Skeletal muscle cell (primary cell): ENCODE measurements at regions not wholly inside any gene's neighbourhood (a gene's known extent, or its start where the extent isn't known, plus 50 kb on each side); places are given as distances from the start of the nearest gene placed in this dataset.
"Not testable (repeated sequence)": the region's sequence is repeated elsewhere in the genome, so short reads cannot be mapped to it uniquely, and the experiment has no call there.

ENCODE experiments used
- DNase-seq: peaks from one replicate; pipeline ENCODE4 v3.0.0-alpha.2; 2010; ENCODE audit warnings: low read depth
- H3K4me3 ChIP-seq: 2 replicates; pipeline ENCODE4 v1.5.1; 2011; ENCODE audit warnings: low read depth, mild to moderate bottlenecking, control low read depth, low read length, moderate library complexity

- no peak overlapping the region for H3K4me3 ChIP-seq
- DNase-seq: no peak
These were observed 142.8 kb downstream of the SHANK2 start for GRCh38 chr11:71109586-71109985.

- DNase-seq: no peak
- H3K4me3 ChIP-seq: no peak overlapping the region
These were observed 143.2 kb downstream of the SHANK2 start for GRCh38 chr11:71109186-71109585.

- H3K4me3 ChIP-seq: no peak overlapping the region
- no peak for DNase-seq
These were observed 144.1 kb downstream of the SHANK2 start for GRCh38 chr11:71108013-71108865.

- no peak for DNase-seq
- H3K4me3 ChIP-seq: no peak overlapping the region
These were observed 145.7 kb downstream of the SHANK2 start for GRCh38 chr11:71106671-71107070.

GRCh38 chr11:71103266-71103665, 149.1 kb downstream of the SHANK2 start:
- no peak for DNase-seq
- H3K4me3 ChIP-seq: no peak overlapping the region

- DNase-seq: no peak
These were observed 150.0 kb downstream of the SHANK2 start for GRCh38 chr11:71102251-71102995.

GRCh38 chr11:71101606-71102005, 150.8 kb downstream of the SHANK2 start:
- H3K4me3 ChIP-seq: no peak overlapping the region
- no peak for DNase-seq

More at GRCh38 chr11:71102251-71102995, 150.0 kb downstream of the SHANK2 start:
- H3K4me3 ChIP-seq: no peak overlapping the region

GRCh38 chr11:71101046-71101445, 151.3 kb downstream of the SHANK2 start:
- no peak for DNase-seq

GRCh38 chr11:71098776-71099175, 153.6 kb downstream of the SHANK2 start:
- DNase-seq: no peak
- H3K4me3 ChIP-seq: no peak overlapping the region

More at GRCh38 chr11:71101046-71101445, 151.3 kb downstream of the SHANK2 start:
- no peak overlapping the region for H3K4me3 ChIP-seq

GRCh38 chr11:71097506-71098240, 154.7 kb downstream of the SHANK2 start:
- no peak for DNase-seq
- no peak overlapping the region for H3K4me3 ChIP-seq

- no peak for DNase-seq
- no peak overlapping the region for H3K4me3 ChIP-seq
These were observed 155.5 kb downstream of the SHANK2 start for GRCh38 chr11:71096751-71097388.

- no peak overlapping the region for H3K4me3 ChIP-seq
- DNase-seq: no peak
These were observed 157.0 kb downstream of the SHANK2 start for GRCh38 chr11:71095294-71095850.

GRCh38 chr11:71094296-71095077, 157.9 kb downstream of the SHANK2 start:
- DNase-seq: no peak
- no peak overlapping the region for H3K4me3 ChIP-seq

GRCh38 chr11:71093783-71094182, 158.6 kb downstream of the SHANK2 start:
- H3K4me3 ChIP-seq: no peak overlapping the region
- DNase-seq: no peak

GRCh38 chr11:71091506-71092265, 160.7 kb downstream of the SHANK2 start:
- no peak overlapping the region for H3K4me3 ChIP-seq
- no peak for DNase-seq

- no peak for DNase-seq
- H3K4me3 ChIP-seq: no peak overlapping the region
These were observed 162.8 kb downstream of the SHANK2 start for GRCh38 chr11:71089571-71089970.

- not testable (repeated sequence) for DNase-seq, H3K4me3 ChIP-seq
These were observed 163.8 kb downstream of the SHANK2 start for GRCh38 chr11:71088314-71089215.
